ENCODE measurements at regions not wholly inside any gene's neighbourhood (a gene's known extent, or its start where the extent isn't known, plus 50 kb on each side); places are given as distances from the start of the nearest gene placed in this dataset.

DNA sequence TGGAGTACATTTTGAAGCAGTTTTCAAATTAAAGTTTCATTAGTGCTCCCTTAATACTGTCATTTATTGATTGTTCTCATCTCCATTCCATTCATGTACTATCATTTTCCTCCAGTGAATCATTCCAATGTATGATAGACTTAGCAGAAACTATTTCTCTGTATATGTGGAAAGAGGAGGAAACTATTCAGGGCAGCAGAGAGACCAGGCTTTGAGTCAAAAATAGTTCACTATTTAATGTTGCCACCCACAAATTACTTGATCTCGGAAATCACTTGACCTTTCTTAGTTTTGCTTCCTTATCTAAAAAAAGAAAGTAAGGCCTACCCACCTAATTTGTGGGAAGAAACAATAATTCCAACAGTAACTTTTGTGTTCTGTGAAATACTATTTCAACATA, 610.5 kb upstream of the ZNF385D start:
- H3K9me3 ChIP-seq (ENCODE audit: low read depth, low read length): no peaks in the 10 kb centered on the region
- no peak overlapping the region for H3K27ac ChIP-seq (ENCODE audit: low read depth, low read length)
- H3K4me3 ChIP-seq (ENCODE audit: insufficient read depth, low read length): no peak overlapping the region
- H3K36me3 ChIP-seq (ENCODE audit: insufficient read depth, low read length): no peaks in the 10 kb centered on the region
- H3K4me1 ChIP-seq (ENCODE audit: insufficient read depth, low read length): no peaks in the 10 kb centered on the region
- no peaks in the 10 kb centered on the region for H3K79me2 ChIP-seq (ENCODE audit: insufficient read depth, low read length)
- no peak overlapping the region for H2AFZ ChIP-seq (ENCODE audit: low read length)
- no peak for DNase-seq (ENCODE audit: insufficient read length, low spot score, missing footprints)
- TF ChIP-seq, protein P1, sequence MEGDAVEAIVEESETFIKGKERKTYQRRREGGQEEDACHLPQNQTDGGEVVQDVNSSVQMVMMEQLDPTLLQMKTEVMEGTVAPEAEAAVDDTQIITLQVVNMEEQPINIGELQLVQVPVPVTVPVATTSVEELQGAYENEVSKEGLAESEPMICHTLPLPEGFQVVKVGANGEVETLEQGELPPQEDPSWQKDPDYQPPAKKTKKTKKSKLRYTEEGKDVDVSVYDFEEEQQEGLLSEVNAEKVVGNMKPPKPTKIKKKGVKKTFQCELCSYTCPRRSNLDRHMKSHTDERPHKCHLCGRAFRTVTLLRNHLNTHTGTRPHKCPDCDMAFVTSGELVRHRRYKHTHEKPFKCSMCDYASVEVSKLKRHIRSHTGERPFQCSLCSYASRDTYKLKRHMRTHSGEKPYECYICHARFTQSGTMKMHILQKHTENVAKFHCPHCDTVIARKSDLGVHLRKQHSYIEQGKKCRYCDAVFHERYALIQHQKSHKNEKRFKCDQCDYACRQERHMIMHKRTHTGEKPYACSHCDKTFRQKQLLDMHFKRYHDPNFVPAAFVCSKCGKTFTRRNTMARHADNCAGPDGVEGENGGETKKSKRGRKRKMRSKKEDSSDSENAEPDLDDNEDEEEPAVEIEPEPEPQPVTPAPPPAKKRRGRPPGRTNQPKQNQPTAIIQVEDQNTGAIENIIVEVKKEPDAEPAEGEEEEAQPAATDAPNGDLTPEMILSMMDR (IDR thresholded peaks at IDR 0.05; ENCODE audit: extremely low read depth, low read depth, low read length): no peak
- no peak overlapping the region for H3K4me2 ChIP-seq (ENCODE audit: insufficient read depth, low read length)
- no peaks in the 10 kb centered on the region for H4K20me1 ChIP-seq (ENCODE audit: insufficient read depth, low read length)
- H3K27me3 ChIP-seq (ENCODE audit: insufficient read depth, low read length): no peaks in the 10 kb centered on the region

DNA sequence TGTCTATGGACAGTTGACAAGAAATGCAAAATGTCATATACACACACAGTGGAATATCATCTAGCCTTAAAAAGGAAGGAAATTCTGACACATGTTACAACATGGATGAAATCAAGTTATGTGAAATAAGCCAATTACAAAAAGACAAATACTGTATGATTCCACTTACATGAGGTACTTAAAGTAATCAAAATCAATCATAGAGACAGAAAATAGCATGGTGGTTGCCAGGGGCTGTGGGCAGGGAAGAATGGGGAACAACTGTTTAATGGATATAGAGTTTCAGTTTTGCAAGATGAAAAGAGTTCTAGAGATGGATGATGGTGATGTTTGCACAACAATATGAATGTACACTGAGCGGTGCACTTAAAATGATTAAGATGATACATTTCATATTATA, 613.8 kb upstream of the ZNF385D start:
- H2AFZ ChIP-seq (ENCODE audit: low read length): no peak overlapping the region
- no peak for DNase-seq (ENCODE audit: insufficient read length, low spot score, missing footprints)
- no peaks in the 10 kb centered on the region for H3K9me3 ChIP-seq (ENCODE audit: low read depth, low read length)
- no peak overlapping the region for H3K4me3 ChIP-seq (ENCODE audit: insufficient read depth, low read length)
- H3K27ac ChIP-seq (ENCODE audit: low read depth, low read length): no peak overlapping the region
- no peaks in the 10 kb centered on the region for H4K20me1 ChIP-seq (ENCODE audit: insufficient read depth, low read length)
- H3K36me3 ChIP-seq (ENCODE audit: insufficient read depth, low read length): no peaks in the 10 kb centered on the region
- TF ChIP-seq, protein P1 (IDR thresholded peaks at IDR 0.05; ENCODE audit: extremely low read depth, low read depth, low read length): no peak
- no peaks in the 10 kb centered on the region for H3K4me1 ChIP-seq (ENCODE audit: insufficient read depth, low read length)
- no peaks in the 10 kb centered on the region for H3K79me2 ChIP-seq (ENCODE audit: insufficient read depth, low read length)
- H3K4me2 ChIP-seq (ENCODE audit: insufficient read depth, low read length): no peak overlapping the region
- no peaks in the 10 kb centered on the region for H3K27me3 ChIP-seq (ENCODE audit: insufficient read depth, low read length)

DNA sequence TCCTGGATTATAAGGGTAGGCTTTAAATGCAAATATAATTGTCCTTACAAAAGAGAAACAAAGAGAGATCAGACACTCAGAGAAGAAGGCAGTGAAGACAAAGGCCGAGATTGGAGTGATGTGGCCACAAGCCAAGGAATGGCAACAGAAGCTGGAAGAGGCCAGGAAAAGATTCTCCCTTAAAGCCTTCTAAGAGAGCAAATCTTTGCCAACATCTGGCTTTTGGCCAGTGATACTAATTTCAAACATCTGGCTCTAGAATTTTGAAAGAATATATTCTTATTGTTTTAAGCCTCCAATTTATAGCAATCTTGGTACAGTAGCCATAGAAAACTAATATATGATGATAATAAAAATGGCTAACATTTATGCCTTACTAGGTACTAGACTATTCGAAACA, 615.8 kb upstream of the ZNF385D start:
- no peaks in the 10 kb centered on the region for H3K27me3 ChIP-seq (ENCODE audit: insufficient read depth, low read length)
- no peak overlapping the region for H3K4me2 ChIP-seq (ENCODE audit: insufficient read depth, low read length)
- DNase-seq (ENCODE audit: insufficient read length, low spot score, missing footprints): no peak
- TF ChIP-seq, protein P1 (IDR thresholded peaks at IDR 0.05; ENCODE audit: extremely low read depth, low read depth, low read length): no peak
- H3K9me3 ChIP-seq (ENCODE audit: low read depth, low read length): no peaks in the 10 kb centered on the region
- H3K79me2 ChIP-seq (ENCODE audit: insufficient read depth, low read length): no peaks in the 10 kb centered on the region
- no peaks in the 10 kb centered on the region for H4K20me1 ChIP-seq (ENCODE audit: insufficient read depth, low read length)
- H3K27ac ChIP-seq (ENCODE audit: low read depth, low read length): no peak overlapping the region
- no peak overlapping the region for H2AFZ ChIP-seq (ENCODE audit: low read length)
- H3K4me1 ChIP-seq (ENCODE audit: insufficient read depth, low read length): no peaks in the 10 kb centered on the region
- no peak overlapping the region for H3K4me3 ChIP-seq (ENCODE audit: insufficient read depth, low read length)
- no peaks in the 10 kb centered on the region for H3K36me3 ChIP-seq (ENCODE audit: insufficient read depth, low read length)

DNA sequence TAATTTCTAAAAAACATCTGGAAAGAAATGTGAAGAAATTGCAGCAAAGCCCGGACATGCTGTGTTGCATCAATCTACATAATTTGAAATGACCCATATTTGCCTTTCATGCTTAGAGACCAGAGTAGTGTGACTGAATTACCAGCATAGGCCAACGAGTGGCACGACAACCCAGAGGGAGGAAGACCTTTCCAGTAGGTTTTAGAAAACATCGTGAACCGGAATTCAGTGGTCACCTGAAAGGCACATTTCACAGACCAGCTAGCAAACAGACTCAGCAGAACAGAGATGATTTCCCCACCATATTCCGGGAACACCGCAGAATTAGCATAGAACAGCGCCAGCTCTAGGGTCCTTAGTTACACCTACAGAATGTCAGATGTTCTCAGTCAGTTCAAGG, 620.0 kb upstream of the ZNF385D start:
- Histone ChIP-seq H3K36me3 (ENCODE audit: insufficient read depth, low read length) (no peaks in the 10 kb centered on the region), H2AFZ (ENCODE audit: low read length) (no peak overlapping the region), H3K4me3 (ENCODE audit: insufficient read depth, low read length) (no peak overlapping the region), H4K20me1 (ENCODE audit: insufficient read depth, low read length) (no peaks in the 10 kb centered on the region), H3K9me3 (ENCODE audit: low read depth, low read length) (no peaks in the 10 kb centered on the region), H3K4me1 (ENCODE audit: insufficient read depth, low read length) (no peaks in the 10 kb centered on the region), H3K79me2 (ENCODE audit: insufficient read depth, low read length) (no peaks in the 10 kb centered on the region), H3K4me2 (ENCODE audit: insufficient read depth, low read length) (no peak overlapping the region), H3K27ac (ENCODE audit: low read depth, low read length) (no peak overlapping the region), H3K27me3 (ENCODE audit: insufficient read depth, low read length) (no peaks in the 10 kb centered on the region)
- no peak for DNase-seq (ENCODE audit: insufficient read length, low spot score, missing footprints)
- TF ChIP-seq, protein P1 (IDR thresholded peaks at IDR 0.05; ENCODE audit: extremely low read depth, low read depth, low read length): no peak
